Fibroblast of lung (primary cell): ENCODE measurements at regions not wholly inside any gene's neighbourhood (a gene's known extent, or its start where the extent isn't known, plus 50 kb on each side); places are given as distances from the start of the nearest gene placed in this dataset.

Experiments used
- DNase-seq, 2 donors: peaks; one replicate each; pipeline versions ENCODE4 v3.0.0 to v3.0.0-alpha.2; 2010; ENCODE audit warnings: low read depth in 2 of 2
- H2AFZ ChIP-seq: 2 replicates; pipeline ENCODE4 v1.5.1; 2012; ENCODE audit warnings: low read length, control low read depth, inconsistent platforms
- H3K27ac ChIP-seq: 2 replicates; pipeline ENCODE4 v1.5.1; 2011; ENCODE audit warnings: low read length, control low read depth; ENCODE audit not compliant: insufficient read depth
- H3K27me3 ChIP-seq: 2 replicates; pipeline ENCODE4 v1.5.1; 2011; ENCODE audit warnings: mild to moderate bottlenecking, low read length; ENCODE audit not compliant: control insufficient read depth, insufficient read depth
- H3K36me3 ChIP-seq: 2 replicates; pipeline ENCODE4 v1.5.1; 2011; ENCODE audit warnings: low read length; ENCODE audit not compliant: control insufficient read depth, insufficient read depth
- H3K4me1 ChIP-seq: 2 replicates; pipeline ENCODE4 v1.5.1; 2011; ENCODE audit warnings: low read length; ENCODE audit not compliant: control insufficient read depth, insufficient read depth; ENCODE audit errors: extremely low read depth
- H3K4me2 ChIP-seq: 2 replicates; pipeline ENCODE4 v1.5.1; 2011; ENCODE audit warnings: low read length, control low read depth; ENCODE audit not compliant: insufficient read depth; ENCODE audit errors: extremely low read depth
- H3K4me3 ChIP-seq, 4 experiments: fragments of 200-600 bp in 1 of 4; sonication (generic) in 1 of 4; replicated peaks in 1 of 4; 2 replicates each; pipeline ENCODE4 v1.5.1; 2011 to 2016; ENCODE audit warnings: low read length in 4 of 4, low read depth in 3 of 4, mild to moderate bottlenecking in 3 of 4, control low read depth in 2 of 4, inconsistent platforms in 1 of 4, mixed read lengths in 1 of 4; ENCODE audit not compliant: insufficient read depth in 1 of 4; ENCODE audit errors: control extremely low read depth in 1 of 4
- H3K79me2 ChIP-seq: 2 replicates; pipeline ENCODE4 v1.5.1; 2012; ENCODE audit warnings: mild to moderate bottlenecking, low read length, inconsistent platforms; ENCODE audit not compliant: control insufficient read depth, insufficient read depth
- H3K9ac ChIP-seq: 2 replicates; pipeline ENCODE4 v1.5.1; 2011; ENCODE audit warnings: mild to moderate bottlenecking, low read length, control low read depth; ENCODE audit not compliant: insufficient read depth
- H3K9me3 ChIP-seq: 2 replicates; pipeline ENCODE4 v1.5.1; 2012; ENCODE audit warnings: low read depth, low read length; ENCODE audit not compliant: control insufficient read depth, insufficient read depth
- H4K20me1 ChIP-seq: 2 replicates; pipeline ENCODE4 v1.5.1; 2011; ENCODE audit warnings: low read length; ENCODE audit not compliant: control insufficient read depth, insufficient read depth; ENCODE audit errors: extremely low read depth
- CTCF ChIP-seq, 2 donors: IDR thresholded peaks in 1 of 2; conservative IDR thresholded peaks in 1 of 2; 1 replicate in 1 of 2; 2 replicates in 1 of 2; pipeline ENCODE4 v1.5.1; 2011 to 2012; ENCODE audit warnings: low read length in 2 of 2, control low read depth in 1 of 2, inconsistent platforms in 1 of 2, low read depth in 1 of 2, mild to moderate bottlenecking in 1 of 2
- EZH2 ChIP-seq: IDR thresholded peaks from 2 replicates; pipeline ENCODE4 v1.5.1; 2012; ENCODE audit warnings: low read length, control low read depth, mild to moderate bottlenecking; ENCODE audit errors: missing control alignments

GRCh38 chr6:74466572-74466971 lies 739.3 kb downstream of the COL12A1 start:
- no peak overlapping the region for H2AFZ ChIP-seq
- no peaks in the 10 kb centered on the region for H3K36me3 ChIP-seq
- no peaks in the 10 kb centered on the region for H3K79me2 ChIP-seq
- TF ChIP-seq CTCF (conservative IDR thresholded peaks at IDR 0.05 in 1 of 2, IDR thresholded peaks at IDR 0.05 in 1 of 2; ENCODE audit: low read depth in 1 of 2, low read length in 2 of 2) (no peak), EZH2 (no peak)
- DNase-seq: no peak
- H3K27ac ChIP-seq: no peak overlapping the region
- H3K4me1 ChIP-seq: no peaks in the 10 kb centered on the region
- no peak overlapping the region for H3K9ac ChIP-seq
- no peaks in the 10 kb centered on the region for H3K9me3 ChIP-seq
- H3K4me2 ChIP-seq: no peak overlapping the region
- H3K27me3 ChIP-seq: peaks cover 3% of the 10 kb centered on the region
- no peaks in the 10 kb centered on the region for H4K20me1 ChIP-seq
- no peak overlapping the region for H3K4me3 ChIP-seq

- H3K9me3 ChIP-seq: no peaks in the 10 kb centered on the region
- TF ChIP-seq CTCF (conservative IDR thresholded peaks at IDR 0.05 in 1 of 2, IDR thresholded peaks at IDR 0.05 in 1 of 2; ENCODE audit: low read depth in 1 of 2, low read length in 2 of 2): no peak
- no peak for TF ChIP-seq EZH2
- no peak overlapping the region for H3K27ac ChIP-seq
- H3K27me3 ChIP-seq: no peaks in the 10 kb centered on the region
- H2AFZ ChIP-seq: no peak overlapping the region
- no peaks in the 10 kb centered on the region for H3K79me2 ChIP-seq
- H3K4me2 ChIP-seq: no peak overlapping the region
- no peaks in the 10 kb centered on the region for H3K4me1 ChIP-seq
- H3K9ac ChIP-seq: peak overlapping the region; percentile 7
- DNase-seq: no peak
- no peaks in the 10 kb centered on the region for H4K20me1 ChIP-seq
- H3K36me3 ChIP-seq: no peaks in the 10 kb centered on the region
- H3K4me3 ChIP-seq: no peak overlapping the region
Measured at GRCh38 chr6:74459260-74459659, 746.6 kb downstream of the COL12A1 start.

- H2AFZ ChIP-seq: no peak overlapping the region
- H3K9me3 ChIP-seq: no peaks in the 10 kb centered on the region
- no peak overlapping the region for H3K4me3 ChIP-seq
- H3K27me3 ChIP-seq: no peaks in the 10 kb centered on the region
- no peaks in the 10 kb centered on the region for H3K4me1 ChIP-seq
- TF ChIP-seq CTCF (conservative IDR thresholded peaks at IDR 0.05 in 1 of 2, IDR thresholded peaks at IDR 0.05 in 1 of 2; ENCODE audit: low read depth in 1 of 2, low read length in 2 of 2): no peak
- no peak for TF ChIP-seq EZH2
- no peak overlapping the region for H3K27ac ChIP-seq
- no peak overlapping the region for H3K4me2 ChIP-seq
- H3K36me3 ChIP-seq: no peaks in the 10 kb centered on the region
- no peaks in the 10 kb centered on the region for H4K20me1 ChIP-seq
- no peak overlapping the region for H3K9ac ChIP-seq
- DNase-seq: peak in 1 of 2 donors; percentile 25
- H3K79me2 ChIP-seq: no peaks in the 10 kb centered on the region
Measured at GRCh38 chr6:74458536-74458935, 747.3 kb downstream of the COL12A1 start.
